ENCODE measurements at regions not wholly inside any gene's neighbourhood (a gene's known extent, or its start where the extent isn't known, plus 50 kb on each side); places are given as distances from the start of the nearest gene placed in this dataset.

DNA sequence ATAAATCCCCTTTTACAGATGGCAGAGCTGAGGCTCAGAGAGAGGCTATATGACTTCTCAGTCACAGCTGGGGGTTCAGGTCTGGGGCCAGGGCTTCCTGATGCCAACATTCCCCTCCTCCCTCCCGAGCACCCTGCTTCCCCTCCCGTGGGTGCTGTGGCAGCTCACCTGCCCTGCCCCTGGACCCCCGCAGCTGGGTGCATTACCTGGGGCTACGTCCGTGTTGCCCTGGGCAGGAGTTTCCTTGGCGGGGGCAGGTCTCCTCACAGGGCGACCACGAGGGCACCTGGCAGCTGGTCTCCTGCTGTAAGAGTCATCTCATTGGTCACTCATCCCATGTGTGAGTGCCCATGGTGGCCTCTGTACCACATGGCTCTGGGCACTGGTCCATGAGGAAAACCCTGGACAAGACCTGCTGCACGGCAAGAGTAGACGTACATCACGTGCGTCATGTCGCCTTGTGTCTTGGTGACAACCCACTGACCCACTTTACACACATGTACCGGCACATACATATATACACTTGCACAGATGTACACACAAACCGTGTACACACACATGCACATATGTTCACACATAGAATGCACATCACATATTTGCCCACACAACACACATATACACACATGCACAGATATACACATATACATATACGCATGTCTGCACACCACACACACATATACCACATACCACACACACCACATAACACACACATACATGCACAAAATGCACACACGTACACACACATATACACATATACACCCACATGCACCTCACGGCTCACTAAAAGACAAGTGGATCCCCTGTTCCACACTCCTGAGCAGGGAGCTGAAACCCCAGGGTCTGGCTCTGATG, 134.0 kb downstream of the FOXL1 start:
- peaks cover 4% of the 10 kb centered on the region for H3K9me3 Mint-ChIP-seq
- H3K4me1 Mint-ChIP-seq, result no peaks in the 10 kb centered on the region
- H3K36me3 Mint-ChIP-seq, result no peaks in the 10 kb centered on the region
- H3K27ac Mint-ChIP-seq, result no peak overlapping the region
- ATAC-seq (no peak), DNase-seq (ENCODE audit: low spot score in 2 of 2) (no peak)
- H3K4me3 Mint-ChIP-seq, result no peak overlapping the region

DNA sequence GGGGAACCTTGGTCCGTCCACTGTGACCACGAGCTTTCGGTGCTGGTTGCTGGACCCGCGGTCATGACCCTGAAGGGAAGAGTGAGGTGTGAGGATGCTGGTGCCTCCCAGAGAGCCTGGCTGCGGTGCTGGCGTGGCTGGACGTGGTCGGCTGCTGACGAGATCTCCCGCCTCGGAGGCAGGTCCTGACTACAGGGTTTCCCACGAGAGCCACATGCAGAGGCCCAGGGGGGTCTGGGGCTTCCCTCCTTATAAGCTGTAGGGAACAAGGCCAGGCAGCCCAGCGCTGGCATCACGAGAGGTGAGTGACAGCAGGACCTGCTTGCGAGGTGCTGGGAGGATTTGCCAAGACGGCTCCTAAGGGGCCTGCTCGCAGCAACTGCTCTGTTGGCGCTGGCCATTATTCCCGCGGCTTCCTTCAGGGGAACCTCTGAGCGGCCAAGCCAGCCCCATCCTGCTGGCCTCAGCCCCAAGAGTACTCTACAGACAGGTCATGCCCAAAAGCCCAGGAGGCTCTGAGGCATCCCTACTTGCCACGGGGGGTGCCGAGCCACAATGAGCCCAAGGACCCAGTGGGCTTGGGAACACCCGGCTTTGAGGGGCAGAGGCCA, 134.8 kb downstream of the FOXL1 start:
- Mint-ChIP-seq H3K27ac (no peak overlapping the region), H3K9me3 (peaks cover 4% of the 10 kb centered on the region), H3K4me1 (no peaks in the 10 kb centered on the region), H3K36me3 (no peaks in the 10 kb centered on the region), H3K4me3 (no peak overlapping the region)
- DNase-seq (ENCODE audit: low spot score in 2 of 2) (no peak), ATAC-seq (no peak)

DNA sequence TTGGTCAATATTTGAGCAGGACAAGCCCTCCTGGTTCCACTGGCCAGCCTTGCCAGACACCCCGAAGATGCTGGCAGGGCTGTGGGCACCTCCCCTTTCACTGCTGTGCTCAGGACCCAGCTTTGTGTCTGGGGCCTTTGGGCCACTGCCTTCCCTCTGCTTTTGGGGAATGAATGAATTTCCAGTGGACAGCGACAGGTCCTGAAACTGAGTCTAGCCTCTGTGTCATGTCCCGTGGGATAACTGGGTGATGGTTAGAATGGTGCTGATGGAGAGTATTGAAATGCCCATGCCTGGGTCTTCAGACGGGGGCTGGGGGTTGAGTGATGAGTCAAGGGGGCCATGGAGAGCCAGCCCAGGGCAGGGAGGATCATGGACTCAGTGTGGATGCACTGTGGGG, 135.8 kb downstream of the FOXL1 start:
- ATAC-seq (no peak), DNase-seq (ENCODE audit: low spot score in 2 of 2) (no peak)
- Mint-ChIP-seq H3K4me1 (no peaks in the 10 kb centered on the region), H3K36me3 (no peaks in the 10 kb centered on the region), H3K27ac (no peak overlapping the region), H3K4me3 (no peak overlapping the region), H3K9me3 (peaks cover 2% of the 10 kb centered on the region)

DNA sequence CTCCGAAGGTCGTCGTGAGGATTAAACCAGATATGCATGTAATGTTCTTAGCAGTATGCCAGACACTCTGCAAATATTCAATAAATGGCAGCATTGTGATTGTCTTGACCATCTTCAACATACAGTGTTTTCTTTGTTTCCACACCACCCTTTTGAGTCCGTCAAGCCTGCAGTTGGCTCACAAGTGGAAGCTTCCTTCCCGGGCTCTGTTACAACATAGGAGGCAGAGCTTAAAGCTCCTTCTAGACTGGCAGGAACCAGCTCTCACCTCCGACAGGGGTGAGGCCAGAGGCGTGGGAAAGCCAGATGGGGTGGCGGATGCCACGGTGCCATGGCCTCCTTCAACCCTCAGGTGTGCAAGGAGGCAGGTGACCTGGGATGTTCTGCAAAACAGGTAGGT, 138.3 kb downstream of the FOXL1 start:
- Mint-ChIP-seq H3K36me3 (no peaks in the 10 kb centered on the region), H3K4me3 (no peak overlapping the region), H3K9me3 (no peaks in the 10 kb centered on the region), H3K27ac (no peak overlapping the region), H3K4me1 (no peaks in the 10 kb centered on the region)
- DNase-seq (ENCODE audit: low spot score in 2 of 2) (no peak), ATAC-seq (no peak)

DNA sequence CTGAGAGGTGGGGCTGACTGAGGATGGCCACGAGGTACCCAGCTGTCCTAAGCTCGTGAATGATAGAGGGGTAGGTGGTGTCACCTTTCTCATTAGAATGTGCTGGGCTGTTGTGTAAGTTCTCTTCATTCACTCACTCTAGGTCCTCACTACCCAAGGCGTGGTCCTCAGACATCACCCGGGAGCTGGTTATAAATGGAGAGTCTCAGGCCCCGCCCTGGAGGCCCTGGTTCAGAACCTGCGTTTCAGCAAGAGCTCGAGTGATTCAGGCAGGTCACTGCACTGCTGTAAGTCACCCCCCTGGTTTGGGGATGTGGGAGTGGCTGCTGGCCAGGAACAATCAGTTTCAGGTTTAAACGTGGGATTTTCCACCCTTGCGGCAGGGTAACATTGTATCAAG, 139.8 kb downstream of the FOXL1 start:
- no peaks in the 10 kb centered on the region for H3K36me3 Mint-ChIP-seq
- DNase-seq (ENCODE audit: low spot score in 2 of 2) (no peak), ATAC-seq (no peak)
- no peak overlapping the region for H3K4me3 Mint-ChIP-seq
- no peaks in the 10 kb centered on the region for H3K4me1 Mint-ChIP-seq
- H3K27ac Mint-ChIP-seq, result no peak overlapping the region
- no peaks in the 10 kb centered on the region for H3K9me3 Mint-ChIP-seq

DNA sequence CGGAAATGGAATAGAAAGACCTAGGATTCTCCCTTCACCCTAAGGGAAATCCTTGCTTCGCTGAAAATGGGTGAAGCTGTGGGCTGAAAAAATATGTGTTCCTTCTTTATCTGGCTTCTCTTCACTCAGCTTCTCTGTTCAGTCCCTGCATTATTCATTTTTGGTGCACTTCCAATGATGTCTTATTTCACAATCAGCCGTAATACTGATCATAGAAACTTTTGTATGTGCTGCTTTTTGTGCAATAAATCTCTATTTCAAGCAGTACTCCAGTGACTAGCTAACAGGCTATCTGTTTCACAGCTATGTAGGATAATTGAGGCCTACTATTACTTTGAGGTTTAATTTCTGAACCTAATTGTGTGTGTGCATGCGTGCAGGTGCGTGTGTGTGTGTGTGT, 144.6 kb downstream of the FOXL1 start:
- DNase-seq (ENCODE audit: low spot score in 2 of 2) (no peak), ATAC-seq (no peak)
- H3K36me3 Mint-ChIP-seq, result no peaks in the 10 kb centered on the region
- no peak overlapping the region for H3K4me3 Mint-ChIP-seq
- H3K27ac Mint-ChIP-seq, result no peak overlapping the region
- H3K9me3 Mint-ChIP-seq, result no peaks in the 10 kb centered on the region
- no peaks in the 10 kb centered on the region for H3K4me1 Mint-ChIP-seq

DNA sequence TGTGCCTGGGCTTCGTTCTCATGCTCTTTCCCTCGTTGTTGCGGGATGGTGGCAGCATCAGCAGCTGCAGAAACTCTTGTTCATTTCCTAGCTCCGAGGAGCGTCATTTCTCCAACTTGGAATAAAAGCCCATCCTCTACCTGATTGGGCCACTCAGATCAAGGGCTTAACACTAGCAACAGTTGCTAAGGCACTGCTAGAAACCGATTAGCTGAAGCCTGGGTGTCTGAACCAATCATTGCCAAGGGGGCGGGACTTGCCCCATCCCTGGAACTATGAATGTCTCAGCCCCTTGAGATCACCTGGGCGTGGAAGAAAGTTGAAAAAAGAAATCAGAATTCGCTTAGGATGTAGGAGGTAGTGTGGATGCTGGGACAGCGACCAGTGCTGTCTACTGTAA, 145.3 kb downstream of the FOXL1 start:
- no peak overlapping the region for H3K27ac Mint-ChIP-seq
- H3K36me3 Mint-ChIP-seq, result no peaks in the 10 kb centered on the region
- no peaks in the 10 kb centered on the region for H3K9me3 Mint-ChIP-seq
- DNase-seq (ENCODE audit: low spot score in 2 of 2) (no peak), ATAC-seq (no peak)
- H3K4me3 Mint-ChIP-seq, result no peak overlapping the region
- no peaks in the 10 kb centered on the region for H3K4me1 Mint-ChIP-seq

DNA sequence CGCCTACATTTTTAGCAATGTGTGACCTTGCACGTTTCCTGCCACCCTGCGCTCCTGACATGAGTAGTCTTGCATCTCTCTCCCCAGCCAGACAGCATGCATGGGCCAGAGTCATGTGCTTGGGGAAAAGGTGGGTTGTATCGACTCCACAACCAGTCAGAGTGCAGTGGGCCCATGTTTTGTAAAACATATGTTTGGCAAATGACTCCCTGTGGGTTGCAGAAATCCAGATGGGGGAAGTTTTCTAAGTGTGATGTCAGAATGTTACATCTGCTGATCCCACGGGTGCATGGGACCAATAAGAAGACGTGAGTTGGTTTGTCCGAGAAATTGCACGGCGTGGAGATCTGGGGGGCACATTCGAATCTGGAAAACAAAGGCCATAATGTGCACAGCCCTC, 147.1 kb downstream of the FOXL1 start:
- no peak for ATAC-seq
- H3K4me3 Mint-ChIP-seq, result no peak overlapping the region
- no peak overlapping the region for H3K27ac Mint-ChIP-seq
- H3K36me3 Mint-ChIP-seq, result no peaks in the 10 kb centered on the region
- H3K9me3 Mint-ChIP-seq, result no peaks in the 10 kb centered on the region
- no peak for DNase-seq (ENCODE audit: low spot score in 2 of 2)
- H3K4me1 Mint-ChIP-seq, result no peaks in the 10 kb centered on the region

DNA sequence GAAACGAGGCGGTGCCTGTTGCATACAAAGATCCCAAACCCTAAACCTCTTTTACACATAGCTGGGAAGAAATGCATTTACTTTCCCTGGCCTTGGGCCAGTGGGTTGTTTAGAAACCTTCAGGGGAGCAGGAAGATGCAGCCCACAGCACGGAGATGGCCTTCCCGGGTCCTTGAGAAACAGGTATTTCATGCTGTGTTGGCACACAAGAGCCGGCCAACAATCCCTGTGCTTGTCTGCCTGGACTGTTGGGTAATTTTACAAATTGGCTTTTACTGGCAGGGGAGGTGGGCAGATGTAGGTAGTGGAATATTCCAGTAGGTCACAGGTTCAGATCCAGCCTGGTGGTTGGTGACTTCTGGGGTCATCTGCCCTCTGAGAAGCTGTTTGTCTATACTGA, 148.0 kb downstream of the FOXL1 start:
- ATAC-seq (no peak), DNase-seq (ENCODE audit: low spot score in 2 of 2) (no peak)
- no peaks in the 10 kb centered on the region for H3K4me1 Mint-ChIP-seq
- H3K27ac Mint-ChIP-seq, result no peak overlapping the region
- H3K36me3 Mint-ChIP-seq, result no peaks in the 10 kb centered on the region
- H3K4me3 Mint-ChIP-seq, result no peak overlapping the region
- H3K9me3 Mint-ChIP-seq, result no peaks in the 10 kb centered on the region

DNA sequence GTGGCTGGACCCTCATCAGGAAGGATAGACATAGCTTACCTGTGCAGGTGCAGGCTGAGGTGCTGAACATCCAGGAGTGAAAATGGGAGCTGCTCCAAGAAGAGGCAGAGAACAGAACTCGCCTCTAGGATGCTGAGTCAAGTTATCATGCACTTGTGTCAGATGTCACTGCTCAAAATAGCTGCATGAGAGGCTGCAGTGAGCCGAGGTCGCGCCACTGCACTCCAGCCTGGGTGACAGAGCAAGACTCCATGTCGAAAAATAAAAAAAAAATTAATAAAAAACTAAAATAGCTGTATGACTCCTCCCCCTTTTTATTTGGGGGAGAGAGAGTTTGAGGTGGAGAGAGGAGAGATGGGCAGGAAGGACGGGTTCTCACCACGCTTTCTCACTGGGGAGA, 148.8 kb downstream of the FOXL1 start:
- no peaks in the 10 kb centered on the region for H3K9me3 Mint-ChIP-seq
- no peak overlapping the region for H3K4me3 Mint-ChIP-seq
- DNase-seq (ENCODE audit: low spot score in 2 of 2) (no peak), ATAC-seq (no peak)
- H3K27ac Mint-ChIP-seq, result no peak overlapping the region
- H3K36me3 Mint-ChIP-seq, result no peaks in the 10 kb centered on the region
- H3K4me1 Mint-ChIP-seq, result no peaks in the 10 kb centered on the region

DNA sequence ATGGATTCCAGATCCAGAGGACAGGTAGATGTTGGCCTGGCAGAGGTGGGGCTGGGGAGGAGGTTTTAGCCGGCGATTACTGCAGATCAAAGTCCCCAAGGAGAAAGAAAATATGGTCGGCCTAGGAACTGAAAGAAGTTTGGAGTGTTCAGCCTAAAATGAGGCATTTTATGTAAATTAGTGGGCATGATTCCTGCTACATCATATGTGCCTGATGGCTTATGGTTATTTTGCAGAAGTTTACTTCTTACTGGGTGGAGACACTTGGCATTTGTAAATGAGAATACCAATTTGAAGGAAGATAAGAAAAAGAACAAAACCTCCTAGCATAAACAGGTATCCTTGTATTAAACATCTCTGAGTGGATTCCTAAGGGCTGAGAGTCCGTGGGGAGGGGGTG, 149.3 kb downstream of the FOXL1 start:
- ATAC-seq (no peak), DNase-seq (ENCODE audit: low spot score in 2 of 2) (no peak)
- Mint-ChIP-seq H3K4me3 (no peak overlapping the region), H3K36me3 (no peaks in the 10 kb centered on the region), H3K9me3 (no peaks in the 10 kb centered on the region), H3K27ac (no peak overlapping the region), H3K4me1 (no peaks in the 10 kb centered on the region)

DNA sequence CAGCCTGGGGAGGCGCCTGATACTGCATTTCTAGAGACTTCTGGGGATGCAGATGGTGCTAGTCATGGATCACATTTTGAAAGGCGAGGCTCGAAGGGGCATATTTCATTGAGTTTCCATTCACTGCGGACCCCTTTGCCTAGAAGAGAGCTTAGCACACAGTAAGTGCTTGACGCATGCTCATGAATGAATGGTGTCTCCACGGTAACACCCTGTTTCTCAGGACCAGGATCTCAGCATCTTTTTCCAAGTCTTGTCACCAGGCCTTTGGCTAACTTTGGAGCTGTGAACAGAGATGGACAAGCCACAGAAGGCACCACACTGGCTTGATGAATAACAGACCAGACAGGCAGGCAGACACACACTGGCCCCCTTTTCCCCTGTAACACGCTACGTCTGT, 151.3 kb downstream of the FOXL1 start:
- Mint-ChIP-seq H3K9me3 (no peaks in the 10 kb centered on the region), H3K4me1 (no peaks in the 10 kb centered on the region), H3K4me3 (no peak overlapping the region), H3K36me3 (no peaks in the 10 kb centered on the region), H3K27ac (no peak overlapping the region)
- ATAC-seq (no peak), DNase-seq (ENCODE audit: low spot score in 2 of 2) (no peak)

DNA sequence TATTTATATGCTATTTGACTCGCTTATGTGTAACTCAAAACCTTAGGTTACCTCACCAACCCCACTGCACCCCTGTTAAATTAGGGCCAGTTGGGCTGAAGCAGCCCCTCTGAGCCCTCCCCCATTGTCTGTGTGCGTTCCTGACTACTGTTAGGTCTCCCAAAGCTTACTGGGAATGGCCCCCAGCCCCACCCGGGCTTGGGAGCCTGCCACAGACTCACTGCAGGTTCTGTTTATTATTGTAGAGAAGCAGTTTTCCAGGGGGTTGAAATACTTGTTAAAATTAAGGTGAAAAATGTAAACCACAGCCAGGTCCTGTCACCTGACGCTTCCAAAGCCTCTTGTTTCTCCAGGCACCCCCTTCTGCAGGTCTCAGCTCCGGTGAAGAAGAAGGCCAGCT, 151.7 kb downstream of the FOXL1 start:
- H3K36me3 Mint-ChIP-seq, result no peaks in the 10 kb centered on the region
- H3K9me3 Mint-ChIP-seq, result no peaks in the 10 kb centered on the region
- DNase-seq (ENCODE audit: low spot score in 2 of 2) (no peak), ATAC-seq (no peak)
- H3K27ac Mint-ChIP-seq, result no peak overlapping the region
- H3K4me3 Mint-ChIP-seq, result no peak overlapping the region
- no peaks in the 10 kb centered on the region for H3K4me1 Mint-ChIP-seq

DNA sequence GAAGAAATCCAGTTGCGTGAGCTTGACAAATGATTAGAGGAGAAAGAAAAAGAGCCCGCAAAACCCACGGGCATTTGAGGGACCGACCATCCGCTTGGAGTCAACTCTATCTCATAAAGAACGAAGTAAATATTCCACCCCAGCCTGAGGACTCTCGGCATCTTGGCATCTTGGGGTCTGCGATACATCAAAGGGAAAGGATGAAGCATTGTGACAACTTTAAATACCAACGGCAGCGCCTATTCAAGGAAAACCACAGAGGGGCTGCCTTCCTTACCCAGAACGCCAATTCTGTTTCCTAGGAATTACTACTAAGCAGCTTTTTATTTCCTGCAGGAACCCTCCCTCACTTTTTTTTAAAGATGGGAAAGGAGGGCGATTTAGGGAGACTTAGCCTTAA, 152.2 kb downstream of the FOXL1 start:
- H3K27ac Mint-ChIP-seq, result no peak overlapping the region
- no peak for ATAC-seq
- no peak overlapping the region for H3K4me3 Mint-ChIP-seq

DNA sequence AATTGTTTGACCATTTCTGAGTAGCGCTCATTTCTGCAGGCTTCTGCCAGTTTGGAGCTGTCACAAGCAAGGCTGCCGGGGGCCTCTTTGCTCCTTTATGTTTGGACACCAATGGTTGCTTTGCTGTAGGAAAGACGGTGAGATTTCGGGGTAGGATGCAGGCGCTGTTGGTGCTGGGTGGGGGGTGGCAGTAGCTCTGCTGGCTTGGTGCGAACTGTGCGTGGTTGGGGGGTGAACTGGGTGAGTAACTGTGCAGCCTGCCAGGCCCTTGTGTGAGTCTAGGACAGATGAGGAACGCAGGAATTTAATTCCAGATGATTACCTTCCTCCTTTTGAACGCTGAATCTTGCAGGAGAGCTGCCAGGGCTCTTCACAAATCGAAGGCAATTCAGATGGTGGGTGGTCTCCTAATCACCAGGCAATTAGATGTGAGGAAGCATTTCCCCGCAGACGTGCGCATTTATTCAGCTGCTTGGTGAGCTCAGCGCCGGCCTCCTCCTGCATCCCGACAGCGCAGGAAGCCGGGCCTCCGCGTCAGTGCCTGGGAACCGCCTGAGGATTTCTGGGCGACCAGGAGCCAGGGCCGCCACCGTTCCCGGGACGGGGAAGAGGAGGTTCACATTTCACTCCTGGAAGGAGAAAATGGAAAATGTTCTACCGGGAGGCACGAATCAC, 154.4 kb downstream of the FOXL1 start:
- Mint-ChIP-seq H3K4me3 (no peak overlapping the region), H3K4me1 (no peaks in the 10 kb centered on the region), H3K9me3 (no peaks in the 10 kb centered on the region), H3K27ac (no peak overlapping the region), H3K36me3 (no peaks in the 10 kb centered on the region)
- ATAC-seq, result no peak
- no peak for DNase-seq (ENCODE audit: low spot score in 2 of 2)

More for the DNA sequence above, 152.2 kb downstream of the FOXL1 start:
- Mint-ChIP-seq H3K4me1 (no peaks in the 10 kb centered on the region), H3K36me3 (no peaks in the 10 kb centered on the region), H3K9me3 (no peaks in the 10 kb centered on the region)
- DNase-seq (ENCODE audit: low spot score in 2 of 2), result no peak

All from stimulated activated effector memory CD8-positive, alpha-beta T cell treated with anti-CD3 and anti-CD28 coated beads, Interleukin-12 subunit alpha, Interleukin-12 subunit beta, amount 100 ng/mL, for 72 hours (primary cell).